IMR-90 (cell line): ENCODE measurements at regions not wholly inside any gene's neighbourhood (a gene's known extent, or its start where the extent isn't known, plus 50 kb on each side); places are given as distances from the start of the nearest gene placed in this dataset.

ENCODE experiments used
- ATAC-seq: fragments of 200-7000 bp; cut with Tn5 transposase; 2 replicates; pipeline ENCODE4 v1.9.1; 2020; ENCODE audit warnings: low read depth, mild to moderate bottlenecking, moderate library complexity
- BruUV-seq: library from RNA; stranded (reverse); fragments of 400-500 nt; replicated peaks from 2 replicates; lab custom pipeline; 2021; lab: Mats Ljungman, UMichigan
- CTCF ChIA-PET: fragments of 300-600 bp; formaldehyde crosslinking; extraction: SDS; loops from one replicate; lab custom pipeline; 2021; ENCODE audit warnings: antibody characterized with exemption; lab: Yijun Ruan, JAX
- POLR2A ChIA-PET: fragments of 300-600 bp; sonication (Branson Sonifier 250); formaldehyde crosslinking; loops from one replicate; lab custom pipeline; 2022; ENCODE audit warnings: antibody characterized with exemption; ENCODE audit not compliant: unreplicated experiment; lab: Charles Lee
- DNase-seq: peaks from one replicate; pipeline ENCODE4 v3.0.0; 2013
- H2AFZ ChIP-seq: replicated peaks from 2 replicates; pipeline ENCODE3; 2013; ENCODE audit warnings: low read length, mild to moderate bottlenecking; ENCODE audit not compliant: poor library complexity
- H2AK5ac ChIP-seq: 2 replicates; pipeline ENCODE4 v1.6.1; 2013; ENCODE audit warnings: low read depth, low read length, inconsistent platforms
- H2AK9ac ChIP-seq: replicated peaks from 2 replicates; pipeline ENCODE3; 2013; ENCODE audit warnings: mild to moderate bottlenecking, low read depth, low read length, moderate library complexity; ENCODE audit not compliant: poor library complexity
- H2BK120ac ChIP-seq: 2 replicates; pipeline ENCODE4 v1.6.1; 2013; ENCODE audit warnings: low read depth, low read length, inconsistent platforms
- H2BK15ac ChIP-seq: 3 replicates; pipeline ENCODE4 v1.6.1; 2013; ENCODE audit warnings: low read depth, low read length, inconsistent platforms
- H2BK20ac ChIP-seq: 2 replicates; pipeline ENCODE4 v1.6.1; 2013; ENCODE audit warnings: low read depth, mild to moderate bottlenecking, inconsistent platforms, low read length, moderate library complexity
- H2BK5ac ChIP-seq: 2 replicates; pipeline ENCODE4 v1.6.1; 2013; ENCODE audit warnings: mild to moderate bottlenecking, low read depth, low read length, inconsistent platforms; ENCODE audit not compliant: poor library complexity, severe bottlenecking
- H3K14ac ChIP-seq: replicated peaks from 2 replicates; pipeline ENCODE4 v1.6.1; 2013; ENCODE audit warnings: low read depth, low read length, inconsistent platforms
- H3K18ac ChIP-seq: 2 replicates; pipeline ENCODE4 v1.6.1; 2013; ENCODE audit warnings: low read depth, low read length, control low read depth
- H3K23ac ChIP-seq: 2 replicates; pipeline ENCODE4 v1.6.1; 2013; ENCODE audit warnings: low read depth, low read length, inconsistent platforms
- H3K27ac ChIP-seq: 2 replicates; pipeline ENCODE4 v1.5.1; 2013; ENCODE audit warnings: mild to moderate bottlenecking, control low read depth, low read length; ENCODE audit not compliant: insufficient read depth
- H3K27me3 ChIP-seq: 2 replicates; pipeline ENCODE4 v1.6.1; 2013; ENCODE audit warnings: low read length; ENCODE audit not compliant: control insufficient read depth, insufficient read depth
- H3K36me3 ChIP-seq: 2 replicates; pipeline ENCODE4 v1.6.1; 2013; ENCODE audit warnings: low read length, mixed read lengths; ENCODE audit not compliant: control insufficient read depth, insufficient read depth
- H3K4ac ChIP-seq: 2 replicates; pipeline ENCODE4 v1.6.1; 2013; ENCODE audit warnings: low read depth, low read length, inconsistent platforms
- H3K4me1 ChIP-seq: 2 replicates; pipeline ENCODE4 v1.6.1; 2013; ENCODE audit warnings: low read length, mixed read lengths; ENCODE audit not compliant: control insufficient read depth, insufficient read depth
- H3K4me2 ChIP-seq: 2 replicates; pipeline ENCODE4 v1.6.1; 2013; ENCODE audit warnings: low read depth, mild to moderate bottlenecking, control low read depth, low read length, moderate library complexity
- H3K4me3 ChIP-seq: 2 replicates; pipeline ENCODE4 v1.5.1; 2013; ENCODE audit warnings: low read depth, mild to moderate bottlenecking, control low read depth, low read length, moderate library complexity; ENCODE audit not compliant: insufficient read depth
- H3K56ac ChIP-seq: 2 replicates; pipeline ENCODE4 v1.6.1; 2013; ENCODE audit warnings: low read length, inconsistent platforms; ENCODE audit not compliant: insufficient read depth; ENCODE audit errors: extremely low read depth
- H3K79me1 ChIP-seq, 2 experiments: 2 replicates each; pipeline ENCODE4 v1.6.1; 2013; ENCODE audit warnings: low read length in 2 of 2, inconsistent platforms in 1 of 2, low read depth in 1 of 2
- H3K9ac ChIP-seq: 2 replicates; pipeline ENCODE4 v1.6.1; 2013; ENCODE audit warnings: low read depth, low read length, control low read depth
- H3K9me1 ChIP-seq: 2 replicates; pipeline ENCODE4 v1.6.1; 2013; ENCODE audit warnings: low read length, inconsistent platforms; ENCODE audit not compliant: insufficient read depth
- H3K9me3 ChIP-seq: 2 replicates; pipeline ENCODE4 v1.6.1; 2013; ENCODE audit warnings: low read length; ENCODE audit not compliant: control insufficient read depth, insufficient read depth
- H4K20me1 ChIP-seq: 2 replicates; pipeline ENCODE4 v1.6.1; 2013; ENCODE audit warnings: low read length, inconsistent platforms; ENCODE audit not compliant: insufficient read depth
- H4K5ac ChIP-seq: 2 replicates; pipeline ENCODE4 v1.6.1; 2013; ENCODE audit warnings: mild to moderate bottlenecking, low read depth, low read length, control low read depth
- H4K8ac ChIP-seq, 2 experiments: 2 replicates each; pipeline ENCODE4 v1.6.1; 2013; ENCODE audit warnings: low read depth in 2 of 2, low read length in 2 of 2, control low read depth in 1 of 2, inconsistent platforms in 1 of 2
- H4K91ac ChIP-seq: 2 replicates; pipeline ENCODE4 v1.6.1; 2013; ENCODE audit warnings: low read depth, low read length, inconsistent platforms; ENCODE audit not compliant: insufficient read depth
- BHLHE40 ChIP-seq: fragments of 150-350 bp; IDR thresholded peaks from 2 replicates; pipeline ENCODE4 v1.6.1; 2016; ENCODE audit warnings: mild to moderate bottlenecking, low read depth, low read length
- CEBPB ChIP-seq: IDR thresholded peaks from 2 replicates; pipeline ENCODE4 v1.6.1; 2012; ENCODE audit warnings: low read depth, low read length, improper control_type of control experiment
- CHD1 ChIP-seq: IDR thresholded peaks from 2 replicates; pipeline ENCODE4 v1.6.1; 2012; ENCODE audit warnings: low read depth, low read length, improper control_type of control experiment
- CTCF ChIP-seq: conservative IDR thresholded peaks from 2 replicates; pipeline ENCODE4 v1.5.1; 2012; ENCODE audit warnings: mild to moderate bottlenecking, low read depth, low read length, improper control_type of control experiment
- ELK1 ChIP-seq: fragments of 150-350 bp; IDR thresholded peaks from 2 replicates; pipeline ENCODE4 v1.6.1; 2016; ENCODE audit warnings: low read depth, mild to moderate bottlenecking, low read length, moderate library complexity, borderline replicate concordance
- FOS ChIP-seq: fragments of 150-350 bp; IDR thresholded peaks from 2 replicates; pipeline ENCODE4 v1.6.1; 2016; ENCODE audit warnings: low read depth, low read length
- MAFK ChIP-seq: IDR thresholded peaks from 2 replicates; pipeline ENCODE4 v1.6.1; 2012; ENCODE audit warnings: low read depth, low read length, improper control_type of control experiment
- MAZ ChIP-seq: IDR thresholded peaks from 2 replicates; pipeline ENCODE4 v1.6.1; 2012; ENCODE audit warnings: low read depth, mild to moderate bottlenecking, low read length, improper control_type of control experiment, moderate library complexity, borderline replicate concordance
- MXI1 ChIP-seq: IDR thresholded peaks from 2 replicates; pipeline ENCODE4 v1.6.1; 2012; ENCODE audit warnings: low read depth, mild to moderate bottlenecking, low read length, moderate library complexity, borderline replicate concordance
- NFE2L2 ChIP-seq: fragments of 150-350 bp; IDR thresholded peaks from 2 replicates; pipeline ENCODE4 v1.6.1; 2016; ENCODE audit warnings: low read depth, mild to moderate bottlenecking, low read length
- POLR2A ChIP-seq: IDR thresholded peaks from 2 replicates; pipeline ENCODE4 v1.6.1; 2012; ENCODE audit warnings: mild to moderate bottlenecking, low read depth, low read length
- RAD21 ChIP-seq: IDR thresholded peaks from 2 replicates; pipeline ENCODE4 v1.6.1; 2012; ENCODE audit warnings: low read length, improper control_type of control experiment
- RCOR1 ChIP-seq: IDR thresholded peaks from 2 replicates; pipeline ENCODE4 v1.6.1; 2012; ENCODE audit warnings: mild to moderate bottlenecking, low read length, improper control_type of control experiment; ENCODE audit not compliant: insufficient replicate concordance
- RFX5 ChIP-seq: IDR thresholded peaks from 2 replicates; pipeline ENCODE4 v1.8.0; 2012; ENCODE audit warnings: low read depth, mild to moderate bottlenecking, low read length, moderate library complexity
- SMC3 ChIP-seq: fragments of 150-350 bp; IDR thresholded peaks from 2 replicates; pipeline ENCODE4 v1.6.1; 2016; ENCODE audit warnings: low read depth, mild to moderate bottlenecking, antibody characterized with exemption, low read length, moderate library complexity
- USF2 ChIP-seq: fragments of 150-350 bp; IDR thresholded peaks from 2 replicates; pipeline ENCODE4 v1.6.1; 2017; ENCODE audit warnings: mild to moderate bottlenecking, antibody characterized with exemption, low read length, low read depth
- WGBS, 2 experiments: methylation state at CpG; one replicate each; pipeline versions ENCODE4 v1.1.5 to v1.1.7; 2013; ENCODE audit warnings: missing lambda C conversion rate in 2 of 2; ENCODE audit not compliant: insufficient read length in 1 of 2; ENCODE audit errors: extremely low coverage in 2 of 2; 5-methylcytosine and 5-hydroxymethylcytosine counted together
- dilution Hi-C: fragments of 300-500 bp; cut with HindIII; formaldehyde crosslinking; loops from one replicate; pipeline ENCODE4 v1.14.3; 2018; ENCODE audit warnings: low sequenced_read_pairs; ENCODE audit not compliant: unreplicated experiment
- in situ Hi-C: fragments of 300-500 bp; cut with MboI; formaldehyde crosslinking; loops from 3 replicates; pipeline ENCODE4 v1.14.3; 2019; ENCODE audit warnings: low sequenced_read_pairs, inconsistent platforms, mixed read lengths
- intact Hi-C: fragments of 100-400 bp; cut with micrococcal nuclease; formaldehyde crosslinking; loops from 2 replicates; pipeline ENCODE4 v1.10.0; 2022

DNA sequence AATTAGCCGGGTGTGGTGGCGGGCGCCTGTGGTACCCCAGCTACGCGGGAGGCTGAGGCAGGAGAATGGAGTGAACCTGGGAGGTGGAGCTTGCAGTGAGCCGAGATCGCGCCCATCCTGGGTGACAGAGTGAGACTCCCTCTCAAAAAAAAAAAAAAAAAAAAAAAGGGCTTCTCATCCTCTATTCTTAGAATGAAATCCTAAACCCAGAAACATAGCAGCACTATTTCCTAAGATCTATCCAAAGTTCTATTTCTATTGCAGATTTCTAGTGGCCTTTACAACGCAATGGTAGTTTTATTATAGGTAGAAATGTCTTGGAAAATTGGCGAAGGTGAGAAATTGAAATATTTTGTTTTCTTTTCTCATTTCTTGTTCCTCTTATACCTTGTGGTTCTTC, 501.0 kb upstream of the SETBP1 start:
- TF ChIP-seq RAD21: no peak
- TF ChIP-seq USF2: no peak
- no peak for TF ChIP-seq POLR2A
- TF ChIP-seq CEBPB: no peak
- TF ChIP-seq FOS: no peak
- no peak for TF ChIP-seq CHD1
- TF ChIP-seq ELK1: no peak
- TF ChIP-seq BHLHE40: no peak
- no peak for TF ChIP-seq NFE2L2
- TF ChIP-seq MAZ: no peak
- TF ChIP-seq MXI1: no peak
- no peak for TF ChIP-seq SMC3
- no peak for TF ChIP-seq RCOR1
- TF ChIP-seq RFX5: no peak
- no peak for TF ChIP-seq MAFK
- TF ChIP-seq CTCF: no peak
- no peak overlapping the region for H2BK15ac ChIP-seq
- CTCF ChIA-PET: no interaction called here

More for the DNA sequence above, 501.0 kb upstream of the SETBP1 start:
- Histone ChIP-seq H4K20me1 (no peaks in the 10 kb centered on the region), H2BK120ac (no peak overlapping the region), H3K18ac (no peak overlapping the region), H3K9ac (no peak overlapping the region), H2AFZ (no peak overlapping the region), H4K5ac (no peak overlapping the region), H3K27me3 (no peaks in the 10 kb centered on the region), H3K14ac (no peak overlapping the region), H3K4ac (no peak overlapping the region), H3K4me3 (no peak overlapping the region), H2BK5ac (no peak overlapping the region), H3K79me1 (no peaks in the 10 kb centered on the region), H3K4me2 (no peak overlapping the region), H4K8ac (no peak overlapping the region), H3K9me1 (no peaks in the 10 kb centered on the region), H3K4me1 (no peaks in the 10 kb centered on the region), H4K91ac (no peak overlapping the region), H3K9me3 (peaks cover 1% of the 10 kb centered on the region; the same call in 1 of the 2 replicates), H3K56ac (no peak overlapping the region), H3K27ac (no peak overlapping the region), H2AK5ac (no peak overlapping the region), H2AK9ac (no peak overlapping the region), H3K23ac (no peak overlapping the region), H2BK20ac (no peak overlapping the region), H3K36me3 (no peaks in the 10 kb centered on the region)
- BruUV-seq: no TSS peak
- intact Hi-C loops (no loop called here), in situ Hi-C loops (no loop called here), dilution Hi-C loops (no loop called here)
- ATAC-seq (no peak), DNase-seq (no peak)
- POLR2A ChIA-PET: no interaction called here
- WGBS, 2 experiments: no CpG with 5 or more reads among the region's 10 CpGs
